Transverse colon (tissue), 4 donors: ENCODE measurements at regions not wholly inside any gene's neighbourhood (a gene's known extent, or its start where the extent isn't known, plus 50 kb on each side); places are given as distances from the start of the nearest gene placed in this dataset.

ENCODE experiments used
- POLR2AphosphoS5 ChIP-seq, 3 donors: sonication (generic); formaldehyde crosslinking; IDR thresholded peaks; one replicate each; pipeline ENCODE4 v1.6.1; 2016; ENCODE audit warnings: antibody characterized with exemption in 3 of 3
- TF ChIP-seq, protein P1 (sequence below), 5 experiments: fragments of 200-600 bp in 3 of 5; fragments of 450-650 bp in 2 of 5; sonication (generic) in 3 of 5; IDR thresholded peaks; 1 replicate in 2 of 5; 2 replicates in 3 of 5; pipeline ENCODE4 v1.5.1; 2016 to 2017; ENCODE audit warnings: antibody characterized with exemption in 5 of 5, inconsistent platforms in 3 of 5, mild to moderate bottlenecking in 2 of 5, moderate library complexity in 1 of 5

DNA sequence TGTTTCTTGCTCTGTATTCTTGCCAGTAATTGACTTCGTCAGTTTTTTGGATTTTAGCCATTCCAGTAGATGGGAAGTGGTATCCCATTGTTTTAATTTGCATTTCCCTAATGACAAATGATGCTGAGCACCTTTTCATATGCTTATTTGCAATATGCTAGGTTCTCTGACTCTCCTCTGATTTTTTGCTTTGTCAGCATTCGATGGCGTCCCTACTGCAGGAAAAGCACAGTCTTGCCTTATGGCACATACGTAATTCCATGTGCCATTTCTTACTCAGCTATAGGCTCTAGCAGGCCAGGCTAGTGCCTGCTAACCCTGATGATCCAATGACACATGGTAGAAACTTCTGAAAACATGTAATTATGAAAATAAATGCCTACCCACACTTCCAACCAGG, 239.2 kb upstream of the ATP10A start:
- TF ChIP-seq POLR2AphosphoS5 (IDR thresholded peaks at IDR 0.05): no peak
- TF ChIP-seq, protein P1, sequence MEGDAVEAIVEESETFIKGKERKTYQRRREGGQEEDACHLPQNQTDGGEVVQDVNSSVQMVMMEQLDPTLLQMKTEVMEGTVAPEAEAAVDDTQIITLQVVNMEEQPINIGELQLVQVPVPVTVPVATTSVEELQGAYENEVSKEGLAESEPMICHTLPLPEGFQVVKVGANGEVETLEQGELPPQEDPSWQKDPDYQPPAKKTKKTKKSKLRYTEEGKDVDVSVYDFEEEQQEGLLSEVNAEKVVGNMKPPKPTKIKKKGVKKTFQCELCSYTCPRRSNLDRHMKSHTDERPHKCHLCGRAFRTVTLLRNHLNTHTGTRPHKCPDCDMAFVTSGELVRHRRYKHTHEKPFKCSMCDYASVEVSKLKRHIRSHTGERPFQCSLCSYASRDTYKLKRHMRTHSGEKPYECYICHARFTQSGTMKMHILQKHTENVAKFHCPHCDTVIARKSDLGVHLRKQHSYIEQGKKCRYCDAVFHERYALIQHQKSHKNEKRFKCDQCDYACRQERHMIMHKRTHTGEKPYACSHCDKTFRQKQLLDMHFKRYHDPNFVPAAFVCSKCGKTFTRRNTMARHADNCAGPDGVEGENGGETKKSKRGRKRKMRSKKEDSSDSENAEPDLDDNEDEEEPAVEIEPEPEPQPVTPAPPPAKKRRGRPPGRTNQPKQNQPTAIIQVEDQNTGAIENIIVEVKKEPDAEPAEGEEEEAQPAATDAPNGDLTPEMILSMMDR (IDR thresholded peaks at IDR 0.05): no peak
